Colonic mucosa (tissue), 4 donors: ENCODE measurements at regions not wholly inside any gene's neighbourhood (a gene's known extent, or its start where the extent isn't known, plus 50 kb on each side); places are given as distances from the start of the nearest gene placed in this dataset.

ENCODE experiments used
- DNase-seq: peaks from one replicate; pipeline ENCODE4 v3.0.0-alpha.2; 2020
- H3K27ac ChIP-seq: fragments of 200-600 bp; one replicate; pipeline ENCODE4 v1.8.0; 2021
- H3K27me3 ChIP-seq: fragments of 200-600 bp; one replicate; pipeline ENCODE4 v1.8.0; 2021
- H3K36me3 ChIP-seq: fragments of 200-600 bp; one replicate; pipeline ENCODE4 v1.8.0; 2021
- H3K4me1 ChIP-seq: fragments of 200-600 bp; one replicate; pipeline ENCODE4 v1.8.0; 2021; ENCODE audit warnings: mild to moderate bottlenecking
- H3K4me3 ChIP-seq: fragments of 200-600 bp; one replicate; pipeline ENCODE4 v1.8.0; 2021
- H3K9ac ChIP-seq, 2 donors: one replicate each; pipeline ENCODE4 v1.7.0; 2013; ENCODE audit warnings: control low read depth in 2 of 2, low read depth in 2 of 2, low read length in 2 of 2
- H3K9me3 ChIP-seq: fragments of 200-600 bp; one replicate; pipeline ENCODE4 v1.8.0; 2021
- CTCF ChIP-seq: fragments of 200-600 bp; IDR thresholded peaks from one replicate; pipeline ENCODE4 v1.8.0; 2022; ENCODE audit warnings: antibody characterized with exemption, mild to moderate bottlenecking
- intact Hi-C: fragments of 100-400 bp; cut with DNase I; formaldehyde crosslinking; loops from one replicate; pipeline ENCODE4 v1.14.1; 2022
- donor health status: healthy.
- donor health status: DM: no; HTN: no; CAD: no.
- donor health status: DM: no; HTN: no; CAD: no.

- intact Hi-C loops: no loop called here
- no peaks in the 10 kb centered on the region for H3K9me3 ChIP-seq
- no peak overlapping the region for H3K27ac ChIP-seq
- H3K36me3 ChIP-seq: no peaks in the 10 kb centered on the region
- no peak for TF ChIP-seq CTCF
- H3K9ac ChIP-seq: no peak overlapping the region
- no peaks in the 10 kb centered on the region for H3K27me3 ChIP-seq
- no peaks in the 10 kb centered on the region for H3K4me1 ChIP-seq
- no peak for DNase-seq
- no peak overlapping the region for H3K4me3 ChIP-seq
These were observed 284.9 kb upstream of the MDFIC2 start for GRCh38 chr3:70597312-70597711.

GRCh38 chr3:70583682-70584081 lies 271.2 kb upstream of the MDFIC2 start:
- Histone ChIP-seq H3K27ac (no peak overlapping the region), H3K4me3 (no peak overlapping the region), H3K27me3 (no peaks in the 10 kb centered on the region), H3K4me1 (no peaks in the 10 kb centered on the region), H3K9me3 (no peaks in the 10 kb centered on the region), H3K36me3 (no peaks in the 10 kb centered on the region), H3K9ac (no peak overlapping the region)
- intact Hi-C loops: no loop called here
- no peak for TF ChIP-seq CTCF
- no peak for DNase-seq

- no peak for DNase-seq
- intact Hi-C loops: no loop called here
- Histone ChIP-seq H3K4me3 (no peak overlapping the region), H3K27me3 (no peaks in the 10 kb centered on the region), H3K9me3 (no peaks in the 10 kb centered on the region), H3K27ac (no peak overlapping the region), H3K36me3 (no peaks in the 10 kb centered on the region), H3K9ac (no peak overlapping the region), H3K4me1 (no peaks in the 10 kb centered on the region)
- no peak for TF ChIP-seq CTCF
These were observed 270.4 kb upstream of the MDFIC2 start for GRCh38 chr3:70582803-70583202.

- Histone ChIP-seq H3K4me3 (no peak overlapping the region), H3K36me3 (no peaks in the 10 kb centered on the region), H3K9ac (no peak overlapping the region), H3K27me3 (no peaks in the 10 kb centered on the region), H3K27ac (no peak overlapping the region), H3K4me1 (no peaks in the 10 kb centered on the region), H3K9me3 (no peaks in the 10 kb centered on the region)
- intact Hi-C loops: no loop called here
- no peak for TF ChIP-seq CTCF
- no peak for DNase-seq
These were observed 267.6 kb upstream of the MDFIC2 start for GRCh38 chr3:70580021-70580420.

GRCh38 chr3:70571696-70572095 lies 259.3 kb upstream of the MDFIC2 start:
- Histone ChIP-seq H3K4me3 (no peak overlapping the region), H3K9ac (no peak overlapping the region), H3K27me3 (no peaks in the 10 kb centered on the region), H3K36me3 (no peaks in the 10 kb centered on the region), H3K27ac (no peak overlapping the region), H3K9me3 (no peaks in the 10 kb centered on the region), H3K4me1 (no peaks in the 10 kb centered on the region)
- DNase-seq: no peak
- intact Hi-C loops: no loop called here
- TF ChIP-seq CTCF: no peak

- intact Hi-C loops: no loop called here
- TF ChIP-seq CTCF: no peak
- no peak for DNase-seq
- no peak overlapping the region for H3K9ac ChIP-seq
- H3K27me3 ChIP-seq: no peaks in the 10 kb centered on the region
- H3K9me3 ChIP-seq: no peaks in the 10 kb centered on the region
- no peaks in the 10 kb centered on the region for H3K4me1 ChIP-seq
- no peak overlapping the region for H3K27ac ChIP-seq
- no peaks in the 10 kb centered on the region for H3K36me3 ChIP-seq
- H3K4me3 ChIP-seq: no peak overlapping the region
These were observed 258.1 kb upstream of the MDFIC2 start for GRCh38 chr3:70570584-70570983.
